SK-N-SH treated with all-trans-retinoic acid at 6 μM for 48 hours (cell line): ENCODE measurements at regions not wholly inside any gene's neighbourhood (a gene's known extent, or its start where the extent isn't known, plus 50 kb on each side); places are given as distances from the start of the nearest gene placed in this dataset.

ENCODE experiments used
- ATAC-seq: fragments of 200-7000 bp; cut with Tn5 transposase; 3 replicates; pipeline ENCODE4 v1.9.1; 2020; ENCODE audit warnings: mild to moderate bottlenecking, moderate library complexity
- ARNTL ChIP-seq: fragments of 450-650 bp; formaldehyde crosslinking; IDR thresholded peaks from 2 replicates; pipeline ENCODE4 v1.5.0; 2020; ENCODE audit warnings: low read depth, mild to moderate bottlenecking, moderate library complexity, borderline replicate concordance
- BACH2 ChIP-seq: fragments of 250-450 bp; sonication (Bioruptor Pico); IDR thresholded peaks from 2 replicates; pipeline ENCODE4 v1.9.0; 2021; ENCODE audit warnings: mild to moderate bottlenecking, borderline replicate concordance
- CREB5 ChIP-seq: fragments of 250-450 bp; sonication (Bioruptor Pico); IDR thresholded peaks from 2 replicates; pipeline ENCODE4 v1.5.1; 2020; ENCODE audit warnings: low read depth, mild to moderate bottlenecking, moderate library complexity
- CSDC2 ChIP-seq: fragments of 250-450 bp; sonication (Bioruptor Pico); IDR thresholded peaks from 2 replicates; pipeline ENCODE4 v1.5.0; 2020; ENCODE audit warnings: mild to moderate bottlenecking, moderate library complexity
- ESRRG ChIP-seq: fragments of 250-450 bp; sonication (Bioruptor Pico); IDR thresholded peaks from 2 replicates; pipeline ENCODE4 v1.6.1; 2021; ENCODE audit warnings: mild to moderate bottlenecking
- GLIS3 ChIP-seq: fragments of 250-450 bp; sonication (Bioruptor Pico); IDR thresholded peaks from 2 replicates; pipeline ENCODE4 v1.5.0; 2020; ENCODE audit warnings: mild to moderate bottlenecking, moderate library complexity
- ISL1 ChIP-seq: fragments of 250-450 bp; sonication (Bioruptor Pico); IDR thresholded peaks from 2 replicates; pipeline ENCODE4 v2.1.2; 2022; ENCODE audit warnings: mild to moderate bottlenecking, moderate library complexity
- OSR1 ChIP-seq: fragments of 250-450 bp; sonication (Bioruptor Pico); IDR thresholded peaks from 2 replicates; pipeline ENCODE4 v1.8.0; 2022; ENCODE audit warnings: moderate library complexity, mild to moderate bottlenecking, inconsistent platforms
- PATZ1 ChIP-seq: fragments of 250-450 bp; sonication (Bioruptor Pico); IDR thresholded peaks from 2 replicates; pipeline ENCODE4 v1.8.0; 2020; ENCODE audit warnings: mild to moderate bottlenecking, moderate library complexity, borderline replicate concordance
- POU6F1 ChIP-seq: fragments of 250-450 bp; sonication (Bioruptor Pico); IDR thresholded peaks from 2 replicates; pipeline ENCODE4 v1.8.0; 2021; ENCODE audit warnings: low read depth, mild to moderate bottlenecking, moderate library complexity, borderline replicate concordance
- PPARA ChIP-seq: fragments of 250-450 bp; sonication (Bioruptor Pico); IDR thresholded peaks from 2 replicates; pipeline ENCODE4 v1.5.0; 2020; ENCODE audit warnings: mild to moderate bottlenecking, borderline replicate concordance
- RARB ChIP-seq: fragments of 250-450 bp; sonication (Bioruptor Pico); IDR thresholded peaks from 2 replicates; pipeline ENCODE4 v1.8.0; 2021; ENCODE audit warnings: mild to moderate bottlenecking, moderate library complexity
- SNAI2 ChIP-seq: fragments of 250-450 bp; sonication (Bioruptor Pico); IDR thresholded peaks from 2 replicates; pipeline ENCODE4 v1.5.0; 2020; ENCODE audit warnings: mild to moderate bottlenecking, moderate library complexity
- TCF4 ChIP-seq: fragments of 250-450 bp; sonication (Bioruptor Pico); IDR thresholded peaks from 2 replicates; pipeline ENCODE4 v1.8.0; 2021; ENCODE audit warnings: mild to moderate bottlenecking, moderate library complexity, borderline replicate concordance
- TOX ChIP-seq: fragments of 250-450 bp; sonication (Bioruptor Pico); IDR thresholded peaks from 2 replicates; pipeline ENCODE4 v1.8.0; 2021; ENCODE audit warnings: mild to moderate bottlenecking, moderate library complexity, borderline replicate concordance
- TSHZ2 ChIP-seq: fragments of 250-450 bp; sonication (Bioruptor Pico); IDR thresholded peaks from 2 replicates; pipeline ENCODE4 v1.5.0; 2020; ENCODE audit warnings: mild to moderate bottlenecking, moderate library complexity
- ZFP3 ChIP-seq: fragments of 250-450 bp; sonication (Bioruptor Pico); IDR thresholded peaks from 2 replicates; pipeline ENCODE4 v1.5.0; 2020; ENCODE audit warnings: mild to moderate bottlenecking, moderate library complexity
- ZNF565 ChIP-seq: fragments of 450-650 bp; formaldehyde crosslinking; conservative IDR thresholded peaks from 2 replicates; pipeline ENCODE4 v1.5.0; 2020; ENCODE audit warnings: low read depth, mild to moderate bottlenecking, moderate library complexity
- ZNF70 ChIP-seq: fragments of 450-650 bp; formaldehyde crosslinking; IDR thresholded peaks from 2 replicates; pipeline ENCODE4 v1.5.0; 2020; ENCODE audit warnings: mild to moderate bottlenecking, moderate library complexity
- ZNF8 ChIP-seq: fragments of 450-650 bp; formaldehyde crosslinking; IDR thresholded peaks from 2 replicates; pipeline ENCODE4 v1.5.0; 2020; ENCODE audit warnings: mild to moderate bottlenecking, moderate library complexity

GRCh38 chr2:17318013-17318412, 200.2 kb downstream of the RAD51AP2 start:
- TF ChIP-seq CREB5 (no peak), ZNF565 (CRISPR knock-in tag) (no peak), TSHZ2 (no peak), BACH2 (CRISPR knock-in tag) (no peak), ZFP3 (no peak), POU6F1 (CRISPR knock-in tag) (no peak)

GRCh38 chr2:17317439-17317976, 200.7 kb downstream of the RAD51AP2 start:
- no peak for ATAC-seq
- TF ChIP-seq GLIS3 (CRISPR knock-in tag) (no peak), SNAI2 (CRISPR knock-in tag) (no peak), BACH2 (CRISPR knock-in tag) (no peak), TCF4 (no peak), OSR1 (CRISPR knock-in tag) (no peak), TSHZ2 (no peak), PATZ1 (CRISPR knock-in tag) (no peak), ZNF8 (CRISPR knock-in tag) (no peak)
- TF ChIP-seq, all 23 proteins: peak for 0

More at GRCh38 chr2:17318013-17318412, 200.2 kb downstream of the RAD51AP2 start:
- no peak for ATAC-seq

GRCh38 chr2:17313261-17313660, 205.0 kb downstream of the RAD51AP2 start:
- ATAC-seq: no peak
- TF ChIP-seq RARB (CRISPR knock-in tag) (no peak), TOX (CRISPR knock-in tag) (no peak), ESRRG (CRISPR knock-in tag) (no peak), CSDC2 (CRISPR knock-in tag) (no peak), ISL1 (no peak), SNAI2 (CRISPR knock-in tag) (no peak), ARNTL (CRISPR knock-in tag) (no peak), PATZ1 (CRISPR knock-in tag) (no peak), ZNF8 (CRISPR knock-in tag) (no peak), ZNF70 (CRISPR knock-in tag) (no peak), PPARA (CRISPR knock-in tag) (no peak), ZFP3 (no peak)
